Chondrocyte (in vitro differentiated cells): ENCODE measurements at regions not wholly inside any gene's neighbourhood (a gene's known extent, or its start where the extent isn't known, plus 50 kb on each side); places are given as distances from the start of the nearest gene placed in this dataset.

Source experiments
- DNase-seq: peaks from one replicate; pipeline ENCODE4 v3.0.0; 2021; ENCODE audit warnings: mixed read lengths, low spot score
- H3K27ac Mint-ChIP-seq: one replicate; pipeline ENCODE4 v1.8.0; 2021; ENCODE audit warnings: mild to moderate bottlenecking, moderate library complexity, mixed read lengths; ENCODE audit not compliant: unreplicated experiment
- H3K27me3 Mint-ChIP-seq: 2 replicates; pipeline ENCODE4 v1.8.0; 2021; ENCODE audit warnings: low read depth, mixed read lengths
- H3K36me3 Mint-ChIP-seq: 2 replicates; pipeline ENCODE4 v1.8.0; 2021; ENCODE audit warnings: low read depth, mixed read lengths
- H3K4me1 Mint-ChIP-seq: 2 replicates; pipeline ENCODE4 v1.8.0; 2021; ENCODE audit warnings: low read depth, mild to moderate bottlenecking, mixed read lengths
- H3K4me3 Mint-ChIP-seq: one replicate; pipeline ENCODE4 v1.8.0; 2021; ENCODE audit warnings: mild to moderate bottlenecking, moderate library complexity, mixed read lengths; ENCODE audit not compliant: unreplicated experiment
- H3K9me3 Mint-ChIP-seq: 2 replicates; pipeline ENCODE4 v1.8.0; 2021; ENCODE audit warnings: low read depth, mixed read lengths
- CTCF ChIP-seq: fragments of 200-600 bp; sonication (generic); IDR thresholded peaks from 2 replicates; pipeline ENCODE4 v1.5.0; 2021; ENCODE audit warnings: antibody characterized with exemption, mild to moderate bottlenecking, moderate library complexity

DNA sequence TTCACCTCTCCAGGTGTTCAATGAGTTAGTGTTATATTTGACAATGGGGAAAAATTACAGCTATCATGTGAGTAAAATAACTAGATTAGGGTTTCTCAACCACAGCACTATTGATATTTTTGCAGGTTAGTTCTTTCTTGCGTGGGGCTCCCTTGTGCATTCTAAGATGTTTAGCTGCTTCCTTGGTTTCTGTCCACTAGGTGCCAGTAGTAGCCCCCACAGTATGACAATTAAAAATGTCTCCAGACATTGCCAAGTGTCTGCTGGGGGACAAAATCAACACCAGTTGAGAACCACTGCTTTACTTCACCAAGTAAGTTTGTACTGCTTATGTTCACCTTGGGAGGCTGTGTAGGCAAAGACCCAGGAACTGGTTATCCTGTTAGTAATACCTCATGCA lies 618.7 kb downstream of the EDEM1 start:
- Mint-ChIP-seq H3K4me3 (no peak overlapping the region), H3K36me3 (no peaks in the 10 kb centered on the region), H3K9me3 (peaks cover 6% of the 10 kb centered on the region), H3K27me3 (peaks cover 2% of the 10 kb centered on the region), H3K4me1 (no peaks in the 10 kb centered on the region), H3K27ac (no peak overlapping the region)
- DNase-seq, result no peak
- TF ChIP-seq CTCF, result no peak

- no peak for TF ChIP-seq CTCF
- Mint-ChIP-seq H3K27ac (no peak overlapping the region), H3K9me3 (peaks cover 7% of the 10 kb centered on the region), H3K4me3 (no peak overlapping the region), H3K4me1 (no peaks in the 10 kb centered on the region), H3K27me3 (peaks cover 2% of the 10 kb centered on the region), H3K36me3 (no peaks in the 10 kb centered on the region)
- no peak for DNase-seq
Observed at GRCh38 chr3:5809586-5810246, 622.2 kb downstream of the EDEM1 start.

DNA sequence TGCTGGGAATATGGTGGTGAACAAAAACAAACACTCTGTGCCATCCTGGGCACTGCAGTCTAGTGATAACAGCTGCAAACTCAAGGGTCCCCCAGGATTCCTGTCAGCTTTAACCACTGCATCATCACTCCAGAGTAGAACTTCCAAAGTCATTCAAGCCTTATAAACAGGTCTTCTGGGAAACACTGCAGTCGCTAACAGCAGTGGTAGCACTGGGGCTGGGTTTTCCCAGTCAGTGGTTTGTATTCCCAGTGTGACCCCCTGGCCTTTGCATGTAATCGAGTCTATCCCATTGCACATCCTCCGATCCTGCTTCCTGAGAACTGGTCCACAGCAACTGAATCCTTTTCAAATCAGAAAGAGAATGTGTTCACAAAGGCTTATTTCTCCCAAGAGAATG lies 623.5 kb downstream of the EDEM1 start:
- Mint-ChIP-seq H3K36me3 (no peaks in the 10 kb centered on the region), H3K27ac (no peak overlapping the region), H3K4me1 (no peaks in the 10 kb centered on the region), H3K4me3 (no peak overlapping the region), H3K9me3 (peaks cover 7% of the 10 kb centered on the region), H3K27me3 (peaks cover 2% of the 10 kb centered on the region)
- no peak for TF ChIP-seq CTCF
- no peak for DNase-seq

DNA sequence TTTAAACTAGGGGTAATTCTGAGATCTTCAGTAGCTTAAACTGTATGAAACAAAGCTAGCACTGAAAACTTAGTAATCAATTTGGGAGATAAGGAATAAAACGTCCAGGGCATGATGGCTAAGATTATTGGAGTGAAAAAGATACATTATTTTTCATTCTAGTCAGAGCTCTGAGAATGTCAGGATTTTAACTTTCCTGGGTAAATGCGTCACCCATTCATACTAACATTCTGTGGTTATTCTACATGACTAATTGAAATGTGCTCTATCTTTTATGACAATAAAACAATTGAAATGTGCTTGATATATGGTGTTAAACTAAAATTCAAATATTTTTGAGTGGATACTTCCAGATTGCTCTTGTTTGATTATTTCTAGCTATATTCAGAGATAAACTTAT lies 626.0 kb downstream of the EDEM1 start:
- H3K4me1 Mint-ChIP-seq, result no peaks in the 10 kb centered on the region
- peaks cover 7% of the 10 kb centered on the region for H3K9me3 Mint-ChIP-seq
- TF ChIP-seq CTCF, result no peak
- H3K27me3 Mint-ChIP-seq, result peaks cover 2% of the 10 kb centered on the region
- no peak for DNase-seq
- no peak overlapping the region for H3K4me3 Mint-ChIP-seq
- no peak overlapping the region for H3K27ac Mint-ChIP-seq
- H3K36me3 Mint-ChIP-seq, result no peaks in the 10 kb centered on the region

- H3K4me1 Mint-ChIP-seq, result no peaks in the 10 kb centered on the region
- no peak for DNase-seq
- H3K4me3 Mint-ChIP-seq, result no peak overlapping the region
- H3K27ac Mint-ChIP-seq, result no peak overlapping the region
- peaks cover 2% of the 10 kb centered on the region for H3K27me3 Mint-ChIP-seq
- peaks cover 22% of the 10 kb centered on the region for H3K9me3 Mint-ChIP-seq
- H3K36me3 Mint-ChIP-seq, result no peaks in the 10 kb centered on the region
- TF ChIP-seq CTCF, result no peak
Observed at GRCh38 chr3:5822843-5823242, 635.3 kb downstream of the EDEM1 start.
